Upper lobe of left lung (tissue), 6 donors: ENCODE measurements at regions not wholly inside any gene's neighbourhood (a gene's known extent, or its start where the extent isn't known, plus 50 kb on each side); places are given as distances from the start of the nearest gene placed in this dataset.

Source experiments
- ATAC-seq, 2 donors: fragments of 200-7000 bp; cut with Tn5 transposase; one replicate each; pipeline ENCODE4 v1.9.1; 2022; ENCODE audit warnings: mild to moderate bottlenecking in 2 of 2, moderate library complexity in 2 of 2; ENCODE audit not compliant: low FRiP score in 2 of 2
- DNase-seq, 2 donors: peaks; one replicate each; pipeline ENCODE4 v3.0.0-alpha.2; 2019 to 2020
- H3K27ac ChIP-seq, 4 donors: fragments of 200-600 bp; sonication (generic); one replicate each; pipeline ENCODE4 v1.5.1; 2016 to 2019
- H3K27me3 ChIP-seq, 4 donors: fragments of 200-600 bp; sonication (generic); one replicate each; pipeline ENCODE4 v1.5.1; 2017 to 2019
- H3K36me3 ChIP-seq, 4 donors: fragments of 200-600 bp; sonication (generic); one replicate each; pipeline ENCODE4 v1.5.1; 2016 to 2019
- H3K4me1 ChIP-seq, 4 donors: fragments of 200-600 bp; sonication (generic); one replicate each; pipeline ENCODE4 v1.5.1; 2018 to 2019
- H3K4me3 ChIP-seq, 4 donors: fragments of 200-600 bp; sonication (generic); one replicate each; pipeline ENCODE4 v1.5.1; 2017 to 2019; ENCODE audit warnings: mild to moderate bottlenecking in 2 of 4, moderate library complexity in 1 of 4
- H3K9me3 ChIP-seq, 4 donors: fragments of 200-600 bp; sonication (generic); one replicate each; pipeline ENCODE4 v1.5.1; 2018 to 2019
- CTCF ChIP-seq, 6 experiments: fragments of 450-650 bp in 4 of 6; fragments of 200-600 bp in 2 of 6; sonication (generic) in 2 of 6; IDR thresholded peaks; one replicate each; pipeline ENCODE4 v1.5.1; 2016 to 2019; ENCODE audit warnings: antibody characterized with exemption in 6 of 6
- EP300 ChIP-seq, 4 donors: sonication (generic); formaldehyde crosslinking; IDR thresholded peaks; one replicate each; pipeline ENCODE4 v1.5.1; 2017; ENCODE audit warnings: antibody characterized with exemption in 4 of 4, control low read depth in 2 of 4
- POLR2A ChIP-seq, 4 donors: fragments of 450-650 bp; IDR thresholded peaks; one replicate each; pipeline ENCODE4 v1.5.1; 2016 to 2017; ENCODE audit warnings: antibody characterized with exemption in 4 of 4, mild to moderate bottlenecking in 2 of 4
- POLR2AphosphoS5 ChIP-seq, 2 donors: sonication (generic); formaldehyde crosslinking; IDR thresholded peaks; one replicate each; pipeline ENCODE4 v1.5.1; 2017; ENCODE audit warnings: antibody characterized with exemption in 2 of 2
- WGBS, 2 donors: methylation state at CpG; one replicate each; pipeline ENCODE4 v1.1.5; 2017 to 2018; 5-methylcytosine and 5-hydroxymethylcytosine counted together
- donor health status: DM: no; HTN: no; CAD: no; lungs with moderate emphysema.
- donor health status: DM: no; HTN: yes; CAD: no; lungs with severe emphysema.

GRCh38 chr4:179582164-179582905 is 2140.1 kb upstream of the AGA start:
- WGBS, 2 donors = 60 to 65% methylated on average over 3 of the region's 3 CpGs
- no peaks in the 10 kb centered on the region for H3K36me3 ChIP-seq

GRCh38 chr4:179583221-179583620 is 2141.0 kb upstream of the AGA start:
- H3K36me3 ChIP-seq = no peaks in the 10 kb centered on the region
- ATAC-seq (no peak), DNase-seq (no peak)
- H3K27me3 ChIP-seq = no peaks in the 10 kb centered on the region
- no peak overlapping the region for H3K27ac ChIP-seq
- no peak for TF ChIP-seq POLR2A (IDR thresholded peaks at IDR 0.05)
- TF ChIP-seq CTCF (IDR thresholded peaks at IDR 0.05) = no peak
- no peak for TF ChIP-seq EP300 (IDR thresholded peaks at IDR 0.05)
- TF ChIP-seq POLR2AphosphoS5 (IDR thresholded peaks at IDR 0.05) = no peak
- 56 to 59% methylated on average over 4 of the region's 4 CpGs for whole genome bisulfite sequencing, 2 donors
- no peaks in the 10 kb centered on the region for H3K9me3 ChIP-seq
- H3K4me1 ChIP-seq = no peaks in the 10 kb centered on the region
- H3K4me3 ChIP-seq = no peak overlapping the region

More at GRCh38 chr4:179582164-179582905, 2140.1 kb upstream of the AGA start:
- no peaks in the 10 kb centered on the region for H3K27me3 ChIP-seq
- no peak for TF ChIP-seq EP300 (IDR thresholded peaks at IDR 0.05)
- no peak for TF ChIP-seq POLR2AphosphoS5 (IDR thresholded peaks at IDR 0.05)
- TF ChIP-seq POLR2A (IDR thresholded peaks at IDR 0.05) = no peak
- no peak for TF ChIP-seq CTCF (IDR thresholded peaks at IDR 0.05)
- DNase-seq (no peak), ATAC-seq (no peak)
- H3K27ac ChIP-seq = no peak overlapping the region
- no peak overlapping the region for H3K4me3 ChIP-seq
- H3K9me3 ChIP-seq = no peaks in the 10 kb centered on the region
- H3K4me1 ChIP-seq = no peaks in the 10 kb centered on the region

- no peak overlapping the region for H3K27ac ChIP-seq
- no peak for TF ChIP-seq POLR2AphosphoS5 (IDR thresholded peaks at IDR 0.05)
- TF ChIP-seq EP300 (IDR thresholded peaks at IDR 0.05) = no peak
- no peak for TF ChIP-seq CTCF (IDR thresholded peaks at IDR 0.05)
- no peak for TF ChIP-seq POLR2A (IDR thresholded peaks at IDR 0.05)
- 35 to 56% methylated on average over 5 to 7 of the region's 7 CpGs for WGBS, 2 donors
- no peaks in the 10 kb centered on the region for H3K36me3 ChIP-seq
- H3K4me3 ChIP-seq = no peak overlapping the region
- H3K4me1 ChIP-seq = no peaks in the 10 kb centered on the region
- DNase-seq = no peak
- H3K27me3 ChIP-seq = no peaks in the 10 kb centered on the region
- no peak for ATAC-seq
- no peaks in the 10 kb centered on the region for H3K9me3 ChIP-seq
Measured at GRCh38 chr4:179584101-179584500, 2141.9 kb upstream of the AGA start.

DNA sequence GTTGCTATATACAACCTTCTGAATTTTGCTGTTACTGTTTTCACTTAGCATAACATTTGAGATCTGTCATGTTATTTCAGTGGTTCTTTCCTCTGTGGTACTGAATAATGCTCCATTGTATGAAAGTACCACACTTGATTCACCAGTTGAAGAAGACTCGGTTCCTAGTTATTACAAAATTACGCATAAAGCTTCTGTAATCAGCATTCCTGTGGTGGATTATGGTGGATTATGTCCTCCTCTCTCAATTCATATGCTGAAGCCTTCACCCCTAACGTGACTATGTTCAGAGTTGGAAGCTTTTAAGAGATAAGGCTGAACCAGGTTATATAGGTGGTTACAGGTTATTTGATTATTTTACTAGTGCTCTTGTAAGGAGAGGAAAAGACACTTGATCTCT is 2143.5 kb upstream of the AGA start:
- Histone ChIP-seq H3K4me1 (no peaks in the 10 kb centered on the region), H3K36me3 (no peaks in the 10 kb centered on the region), H3K4me3 (no peak overlapping the region), H3K9me3 (no peaks in the 10 kb centered on the region), H3K27ac (no peak overlapping the region), H3K27me3 (no peaks in the 10 kb centered on the region)
- DNase-seq = no peak
- 82 to 84% methylated on average over 3 of the region's 3 CpGs for WGBS, 2 donors
- ATAC-seq = no peak
- TF ChIP-seq POLR2AphosphoS5 (IDR thresholded peaks at IDR 0.05) (no peak), POLR2A (IDR thresholded peaks at IDR 0.05) (no peak), CTCF (IDR thresholded peaks at IDR 0.05) (no peak), EP300 (IDR thresholded peaks at IDR 0.05) (no peak)

DNA sequence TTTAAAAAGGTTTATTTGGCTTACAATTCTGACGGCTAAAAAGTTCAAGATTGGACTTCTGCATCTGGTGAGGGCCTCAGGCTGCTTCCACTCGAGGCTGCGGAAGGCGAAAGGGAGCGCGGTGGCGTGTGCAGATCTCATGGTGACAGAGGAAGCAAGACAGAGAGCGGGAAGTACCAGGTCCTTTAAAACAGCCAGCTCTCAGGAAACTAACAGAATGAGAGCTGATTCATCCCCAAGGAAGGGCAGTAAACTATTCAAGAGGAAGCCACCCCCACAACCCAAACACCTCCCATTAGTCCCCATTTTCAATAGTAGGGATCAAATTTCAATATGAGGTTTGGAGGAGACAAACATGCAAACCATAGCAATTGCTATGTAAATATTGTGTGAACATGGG is 2144.2 kb upstream of the AGA start:
- WGBS, 2 donors = 84 to 89% methylated on average over 8 of the region's 8 CpGs
- peak in 1 of 2 donors; percentile 10 for DNase-seq

More for the DNA sequence above, 2144.2 kb upstream of the AGA start:
- ATAC-seq = no peak
- no peak for TF ChIP-seq CTCF (IDR thresholded peaks at IDR 0.05)
- TF ChIP-seq EP300 (IDR thresholded peaks at IDR 0.05) = no peak
- TF ChIP-seq POLR2AphosphoS5 (IDR thresholded peaks at IDR 0.05) = no peak
- no peak for TF ChIP-seq POLR2A (IDR thresholded peaks at IDR 0.05)
- Histone ChIP-seq H3K27me3 (no peaks in the 10 kb centered on the region), H3K4me3 (no peak overlapping the region), H3K36me3 (no peaks in the 10 kb centered on the region), H3K4me1 (no peaks in the 10 kb centered on the region), H3K9me3 (no peaks in the 10 kb centered on the region), H3K27ac (no peak overlapping the region)
